NCI-H446 (cell line): ENCODE measurements at regions not wholly inside any gene's neighbourhood (a gene's known extent, or its start where the extent isn't known, plus 50 kb on each side); places are given as distances from the start of the nearest gene placed in this dataset.
A peak's percentile ranks its signal among the peaks of the same experiment; 100 is the strongest.
"Not testable (repeated sequence)": the region's sequence is repeated elsewhere in the genome, so short reads cannot be mapped to it uniquely, and the experiment has no call there.

ENCODE experiments used
- DNase-seq, 2 experiments: peaks; one replicate each; lab custom pipeline; 2025; lab: John Stamatoyannopoulos, UW

DNA sequence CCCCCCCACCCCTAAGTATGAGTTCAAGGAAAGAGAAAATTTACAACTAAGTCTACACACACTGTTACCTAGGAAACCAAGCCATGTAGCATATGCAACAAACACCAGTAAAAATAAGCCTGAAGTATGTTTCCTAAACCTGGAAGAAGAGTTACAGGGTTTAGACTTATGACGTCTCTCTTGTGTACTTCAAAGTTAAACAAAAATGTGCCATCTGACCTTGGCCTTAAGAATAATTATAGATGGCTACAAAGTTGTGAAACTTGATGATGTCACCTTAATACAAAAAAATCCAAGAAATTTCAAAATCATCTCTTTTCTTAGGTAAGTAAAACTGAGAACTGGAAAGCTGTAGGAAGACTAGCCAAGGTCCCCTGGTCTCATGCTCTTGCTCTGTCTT, 297.6 kb upstream of the NRXN1 start:
- DNase-seq = no peak

DNA sequence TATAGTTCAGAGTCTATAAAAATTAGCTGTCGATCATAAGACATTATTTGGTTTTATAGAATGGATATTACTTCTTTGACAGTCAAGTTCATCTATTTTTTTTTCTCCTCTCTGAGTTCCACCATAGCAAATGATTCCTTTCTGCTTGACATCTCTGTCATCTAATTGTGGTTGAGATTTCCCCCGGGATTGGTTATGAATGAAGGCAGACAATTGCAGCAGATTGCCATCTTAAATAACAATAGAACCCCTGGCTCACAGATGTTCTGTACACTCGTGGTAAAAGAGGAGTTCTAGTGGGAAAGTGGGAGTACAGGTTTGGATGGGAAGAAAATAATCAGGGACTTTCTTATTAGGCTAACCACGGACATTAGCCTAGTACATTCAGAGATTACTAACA, 292.1 kb upstream of the NRXN1 start:
- DNase-seq = no peak

DNA sequence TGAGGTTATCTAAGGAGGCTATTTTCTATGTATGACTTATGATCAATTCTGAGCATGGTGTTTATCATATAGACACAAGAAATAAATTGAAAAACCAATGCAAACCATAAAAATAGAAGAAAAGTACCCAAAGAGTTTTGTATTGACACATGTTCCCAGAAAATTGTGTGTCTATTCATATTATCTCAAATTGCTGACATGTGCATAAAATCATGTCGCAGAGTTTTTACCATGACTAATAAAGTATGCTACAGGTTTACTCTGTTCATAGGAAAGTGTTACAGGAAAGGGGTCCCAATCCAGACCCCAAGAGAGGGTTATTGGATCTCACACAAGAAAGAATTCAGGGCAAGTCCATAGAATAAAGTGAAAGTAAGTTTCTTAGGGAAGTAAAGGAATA, 290.7 kb upstream of the NRXN1 start:
- DNase-seq = no peak

DNA sequence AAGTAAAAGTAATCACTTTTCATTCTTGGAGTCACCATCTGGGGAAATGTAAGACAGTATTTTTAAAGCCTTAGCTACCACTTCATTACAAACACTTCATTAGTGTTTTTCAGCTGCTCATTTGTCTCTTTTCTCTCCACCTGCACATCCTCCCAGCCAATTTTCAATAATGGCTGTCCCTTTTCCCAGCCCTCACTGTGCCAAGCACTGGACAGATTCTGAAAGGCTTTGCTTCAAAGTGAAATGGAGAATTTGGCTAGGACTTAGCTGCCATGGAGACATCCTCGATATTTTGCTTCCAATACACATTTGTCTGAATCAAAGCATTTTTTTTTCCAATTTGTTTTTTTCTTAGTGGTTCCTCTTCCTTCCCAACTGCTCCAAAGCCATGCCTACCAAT, 272.4 kb upstream of the NRXN1 start:
- no peak for DNase-seq

DNA sequence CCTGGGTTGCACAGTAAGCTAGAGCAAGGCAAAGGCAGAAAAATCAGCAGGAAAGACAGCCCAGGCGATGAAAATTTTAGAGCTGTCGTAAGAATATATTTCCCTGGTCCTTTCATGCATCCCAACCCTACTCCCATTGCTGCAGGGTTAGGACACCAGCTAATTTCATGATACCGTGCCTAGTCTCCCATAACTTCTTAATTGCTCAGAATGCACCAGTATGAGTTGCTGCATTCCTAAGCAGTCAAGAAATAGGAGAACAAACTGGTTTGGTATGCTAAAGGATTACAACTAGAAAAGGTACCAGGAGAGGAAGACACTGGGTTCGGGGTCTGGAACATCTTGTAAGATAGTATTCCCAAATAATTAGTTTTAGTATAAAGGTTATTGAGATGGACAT, 269.4 kb upstream of the NRXN1 start:
- DNase-seq = no peak

DNA sequence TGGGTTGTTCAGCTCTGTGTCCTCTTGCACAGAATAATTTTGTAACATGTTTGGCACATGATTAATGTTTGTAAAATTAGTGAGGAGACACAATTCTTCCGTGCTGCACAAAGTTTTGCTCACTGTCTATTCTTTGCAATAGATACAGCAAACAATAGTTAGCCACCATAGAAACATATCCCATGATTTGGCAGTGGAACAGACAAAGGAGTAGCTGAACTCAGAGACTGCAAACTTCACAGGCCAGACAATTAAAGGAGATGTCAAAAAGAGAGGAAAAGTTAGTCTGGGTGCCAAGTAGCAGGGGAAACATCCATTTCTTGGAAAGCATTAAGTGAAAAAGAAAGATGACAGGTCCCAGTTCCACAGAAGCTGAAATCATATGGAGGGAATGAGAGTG, 267.4 kb upstream of the NRXN1 start:
- DNase-seq = no peak

DNA sequence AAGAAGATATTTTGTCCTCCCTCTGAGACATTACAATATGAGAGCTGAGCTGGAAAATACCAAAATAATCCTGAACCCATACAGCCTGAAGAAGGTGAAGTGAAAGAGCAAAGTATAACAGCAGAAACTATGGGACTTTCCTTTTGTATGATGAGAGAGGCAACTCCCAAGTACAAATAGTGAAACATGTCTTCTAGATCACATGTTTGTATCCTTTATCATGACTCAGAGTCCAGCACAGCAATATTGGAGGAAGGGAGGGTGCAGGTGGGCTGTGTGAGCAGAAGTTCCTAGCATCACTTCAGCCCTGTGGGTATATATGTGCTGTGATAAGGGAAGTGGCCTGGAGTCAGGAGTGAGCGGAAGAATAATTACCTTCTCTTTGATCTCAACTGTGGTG, 265.6 kb upstream of the NRXN1 start:
- DNase-seq = no peak

DNA sequence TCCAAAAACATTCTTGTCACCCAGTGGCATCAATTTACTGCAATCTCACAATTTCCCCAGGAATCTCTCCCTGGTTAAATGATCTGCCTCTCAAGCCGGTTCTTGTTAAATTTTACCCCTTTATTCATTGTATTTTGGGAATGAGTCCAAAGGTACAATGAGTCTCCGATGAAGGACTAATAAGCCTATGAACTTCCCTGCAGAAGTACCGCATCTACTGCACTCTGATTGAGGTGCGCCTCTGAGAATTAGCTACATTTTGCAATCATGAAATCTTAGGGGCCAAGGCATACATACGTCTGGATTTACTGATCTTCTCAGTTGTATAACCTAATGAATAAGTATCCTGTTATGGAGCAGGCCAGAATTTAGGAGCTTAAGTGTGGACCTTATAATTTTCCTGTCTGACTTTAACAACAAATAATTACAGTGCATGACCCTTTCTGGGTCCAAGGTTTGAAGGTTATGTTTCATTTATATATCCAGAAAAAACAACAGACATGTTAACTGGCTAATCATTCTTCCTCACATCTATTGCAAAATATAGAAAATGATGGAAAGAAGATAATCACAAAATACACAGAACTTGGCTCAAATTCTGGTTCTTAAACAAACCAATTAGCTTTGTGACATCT, 261.8 kb upstream of the NRXN1 start:
- DNase-seq = no peak

DNA sequence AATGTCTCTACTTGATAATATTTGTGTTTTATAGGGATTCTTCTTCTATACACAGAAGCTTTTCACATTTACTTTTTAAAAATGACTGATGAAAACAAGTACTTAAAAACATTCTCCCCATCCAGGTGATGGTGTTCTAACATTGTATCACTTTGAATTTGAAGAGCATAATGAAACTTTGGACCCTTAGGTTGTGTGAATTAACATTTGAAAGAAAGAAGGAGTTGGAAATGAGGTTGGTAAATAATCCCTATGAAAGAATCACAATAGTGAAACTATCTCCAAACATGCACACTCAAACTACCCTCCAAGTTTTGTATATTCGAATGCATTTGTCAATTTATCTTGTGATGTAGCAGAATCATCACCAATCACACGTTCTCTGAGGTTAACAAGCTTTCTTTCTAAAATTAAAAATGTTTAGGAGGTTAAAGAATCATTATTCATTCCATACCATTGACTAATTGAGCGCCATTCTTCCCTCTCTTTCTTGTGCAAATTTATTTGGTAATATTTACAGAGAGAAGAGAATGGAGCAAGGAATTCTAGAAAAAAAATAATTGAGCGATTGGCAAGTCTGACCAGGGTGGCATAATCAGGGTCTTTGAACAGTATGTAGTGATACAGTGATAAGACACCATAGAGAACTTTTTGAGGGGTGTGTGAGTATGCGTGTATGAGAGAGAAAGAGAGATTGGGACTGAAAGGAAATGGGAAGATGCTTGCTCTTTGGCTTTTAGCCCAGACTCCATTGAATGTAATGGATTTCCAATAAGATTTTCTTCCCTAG, 260.0 kb upstream of the NRXN1 start:
- DNase-seq = no peak

DNA sequence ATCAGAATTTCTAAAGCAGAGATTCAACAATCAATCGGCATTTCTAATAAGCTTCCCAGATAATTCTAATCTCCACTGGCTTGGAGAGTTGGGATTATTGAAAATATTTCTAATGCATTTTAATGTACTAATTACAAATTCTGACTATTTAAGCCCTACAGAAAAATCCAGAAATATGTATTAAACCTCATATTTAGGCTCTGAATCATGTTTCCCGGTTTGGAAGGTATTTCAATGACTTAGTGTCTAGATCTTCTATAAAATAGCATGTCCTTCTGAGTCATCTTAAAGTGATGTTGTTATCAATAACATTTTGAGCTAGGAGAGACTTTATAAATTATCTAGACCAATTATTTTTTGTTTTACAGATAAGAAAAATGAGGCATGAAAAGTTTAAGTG, 258.8 kb upstream of the NRXN1 start:
- no peak for DNase-seq

DNA sequence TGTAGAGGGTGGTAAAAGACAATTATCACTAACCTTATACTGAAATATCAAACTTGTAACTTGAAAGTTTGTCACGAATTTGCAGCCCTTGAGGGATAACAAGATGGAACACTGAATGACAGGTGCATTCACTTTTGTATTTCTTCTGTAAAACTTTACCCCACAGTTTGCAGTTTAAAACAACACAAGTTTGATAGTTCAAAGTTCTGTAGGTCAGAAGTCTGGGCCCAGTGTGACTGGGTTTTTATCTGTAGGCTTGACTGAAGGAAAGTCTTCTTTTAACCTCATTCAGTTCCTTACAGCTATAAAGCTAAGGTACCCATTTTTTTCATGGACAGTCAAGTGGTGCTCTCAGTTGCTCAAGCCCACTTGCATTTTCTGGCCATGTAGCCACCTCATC, 257.1 kb upstream of the NRXN1 start:
- DNase-seq = no peak

DNA sequence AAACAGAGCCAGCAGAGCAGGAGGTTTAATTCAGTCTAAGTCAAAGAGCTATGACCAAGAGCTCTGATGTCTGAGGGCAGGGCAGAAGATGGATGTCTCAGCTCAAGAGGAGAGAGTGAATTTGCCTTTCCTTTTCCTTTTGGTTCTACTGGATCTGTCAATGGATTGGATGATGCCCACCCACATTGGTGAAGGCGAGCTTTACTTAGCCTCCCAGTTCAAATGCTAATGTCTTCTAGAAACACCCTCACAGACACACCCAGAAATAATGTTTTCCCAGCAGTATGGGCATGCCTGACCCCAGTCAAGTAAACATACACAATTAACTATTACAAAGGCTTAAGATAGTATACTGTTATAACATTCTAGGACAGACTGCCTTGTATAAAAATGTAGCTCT, 236.3 kb upstream of the NRXN1 start:
- no peak for DNase-seq

DNA sequence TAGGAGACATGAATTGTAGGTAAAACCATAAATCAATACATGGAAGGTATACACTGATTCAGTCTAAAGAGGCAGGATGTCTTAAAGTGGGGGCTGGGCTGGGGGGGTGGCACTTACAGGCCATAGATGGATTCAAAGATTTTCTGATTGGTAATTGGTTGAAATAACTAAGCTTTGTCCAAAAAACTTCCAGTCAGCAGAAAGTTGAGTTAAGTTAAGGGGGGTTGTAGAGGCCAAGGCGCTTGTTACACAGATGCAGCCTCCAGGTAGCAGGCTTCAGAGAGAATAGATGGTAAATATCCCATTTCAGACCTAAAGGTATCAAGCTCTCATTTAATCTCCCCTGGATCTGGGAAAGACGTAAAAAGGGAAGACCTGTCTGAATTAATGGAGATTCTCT, 233.6 kb upstream of the NRXN1 start:
- DNase-seq = no peak

DNA sequence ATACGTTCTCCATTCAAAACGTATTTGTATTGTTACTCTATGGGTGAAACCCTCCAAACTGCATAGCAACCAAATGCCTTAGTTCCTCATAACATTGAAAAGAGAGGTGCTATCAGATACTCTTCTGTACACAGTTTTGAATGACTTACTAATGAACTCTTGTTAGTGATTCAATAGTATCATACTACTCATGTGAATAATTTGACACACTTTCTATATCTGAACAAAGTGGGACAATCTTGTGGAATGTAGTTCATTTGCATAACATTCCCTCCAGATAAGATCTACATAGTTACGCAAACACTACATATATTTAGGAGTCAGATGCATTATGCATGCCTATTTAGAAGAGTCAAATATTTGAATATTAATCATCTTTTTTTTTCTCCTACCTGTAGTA, 232.0 kb upstream of the NRXN1 start:
- no peak for DNase-seq

DNA sequence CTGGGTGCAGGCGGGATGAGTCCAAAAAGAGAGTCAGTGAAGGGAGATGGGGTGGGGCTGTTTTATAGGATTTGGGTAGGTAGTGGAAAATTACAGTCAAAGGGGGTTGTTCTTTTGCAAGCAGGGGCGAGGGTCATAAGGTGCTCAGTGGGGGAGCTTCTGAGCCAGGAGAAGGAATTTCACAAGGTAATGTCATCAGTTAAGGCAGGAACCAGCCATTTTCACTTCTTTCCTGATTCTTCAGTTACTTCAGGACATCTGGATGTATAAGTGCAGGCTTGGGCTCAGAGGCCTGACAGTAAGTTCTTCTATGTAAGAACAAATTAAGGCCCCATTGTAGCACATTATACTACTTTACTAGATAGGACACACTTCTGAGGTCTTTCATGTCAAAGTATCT, 231.2 kb upstream of the NRXN1 start:
- DNase-seq = not testable (repeated sequence)

DNA sequence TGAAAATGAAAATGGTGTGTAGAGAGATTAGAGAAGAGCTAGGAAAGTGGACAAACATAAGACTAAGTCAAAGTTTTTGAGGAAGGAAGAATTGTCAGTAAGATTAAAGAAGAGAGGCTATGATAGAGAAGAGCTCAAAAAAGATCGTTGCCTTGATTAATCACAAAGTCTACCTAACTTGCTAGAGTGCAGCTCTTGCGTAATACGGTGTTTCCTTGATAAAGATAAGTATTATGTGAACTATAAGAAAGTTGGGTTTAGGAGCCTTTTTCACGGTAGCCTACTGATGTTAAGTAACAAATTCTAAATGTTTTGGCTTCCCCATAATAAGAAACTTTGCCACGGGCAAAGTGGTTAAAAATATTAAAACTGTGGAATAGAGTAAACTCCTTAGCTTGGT, 226.4 kb upstream of the NRXN1 start:
- no peak for DNase-seq

DNA sequence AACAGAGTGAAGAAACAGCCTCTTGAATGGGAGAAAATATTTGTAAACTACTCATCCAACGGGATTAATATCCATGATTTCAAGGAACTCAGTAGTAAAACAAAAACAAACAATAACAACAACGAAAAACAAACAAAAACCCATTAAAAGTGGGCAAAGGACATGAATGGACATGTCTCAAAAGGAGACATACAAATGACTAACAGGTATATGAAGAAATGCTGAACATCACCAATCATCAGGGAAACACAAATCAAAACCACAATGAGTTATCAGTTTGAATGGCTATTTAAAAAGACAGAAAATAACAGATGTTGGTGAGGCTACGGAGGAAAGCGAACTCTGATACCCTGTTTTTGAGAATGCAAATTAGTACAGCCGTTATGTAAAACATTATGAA, 224.8 kb upstream of the NRXN1 start:
- no peak for DNase-seq

DNA sequence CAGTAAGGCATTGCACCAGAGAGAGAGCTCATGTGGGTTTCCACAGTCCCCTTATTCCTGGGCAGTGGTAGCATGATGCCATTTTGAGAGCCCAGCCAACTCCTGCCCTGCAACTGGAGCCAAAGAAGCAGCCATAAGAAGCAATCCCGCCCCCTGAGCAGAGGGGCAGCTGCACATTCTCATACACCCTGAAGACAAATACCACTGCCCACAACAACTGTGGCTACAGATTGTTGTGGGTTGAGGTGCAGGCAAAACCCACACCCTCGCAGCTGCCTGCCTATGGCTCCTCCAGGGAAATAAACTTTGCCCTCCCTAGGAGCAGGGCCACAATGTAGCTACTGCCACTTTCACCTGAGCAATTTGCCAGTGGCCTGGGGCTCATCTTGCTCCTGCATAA, 219.4 kb upstream of the NRXN1 start:
- no peak for DNase-seq

DNA sequence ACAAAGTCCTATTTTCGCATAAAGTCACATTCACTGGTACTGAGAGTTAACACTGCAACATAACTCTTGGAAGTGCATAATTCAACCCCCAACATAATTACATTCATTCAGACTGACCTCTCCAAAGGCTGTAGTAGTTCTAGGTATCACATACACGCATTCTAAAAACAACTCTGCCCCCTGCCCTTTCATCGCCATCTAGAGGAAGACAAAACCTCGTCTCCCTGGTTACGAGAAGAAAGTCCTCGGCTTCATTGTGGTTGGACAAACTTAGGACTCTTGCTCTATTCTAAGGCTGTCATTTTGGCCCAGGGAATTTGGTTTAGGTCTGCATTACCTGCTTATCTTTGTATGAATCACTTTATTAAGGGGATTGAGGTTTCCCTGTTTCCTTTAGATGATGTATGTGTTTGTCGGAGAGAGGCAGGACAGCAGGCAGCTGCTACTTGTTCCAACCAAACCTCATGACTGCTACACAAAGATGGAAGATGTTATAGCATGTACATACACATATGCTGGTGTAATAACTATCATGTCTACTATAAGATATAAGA, 215.4 kb upstream of the NRXN1 start:
- DNase-seq = peak in 1 of 2 experiments; percentile 1

DNA sequence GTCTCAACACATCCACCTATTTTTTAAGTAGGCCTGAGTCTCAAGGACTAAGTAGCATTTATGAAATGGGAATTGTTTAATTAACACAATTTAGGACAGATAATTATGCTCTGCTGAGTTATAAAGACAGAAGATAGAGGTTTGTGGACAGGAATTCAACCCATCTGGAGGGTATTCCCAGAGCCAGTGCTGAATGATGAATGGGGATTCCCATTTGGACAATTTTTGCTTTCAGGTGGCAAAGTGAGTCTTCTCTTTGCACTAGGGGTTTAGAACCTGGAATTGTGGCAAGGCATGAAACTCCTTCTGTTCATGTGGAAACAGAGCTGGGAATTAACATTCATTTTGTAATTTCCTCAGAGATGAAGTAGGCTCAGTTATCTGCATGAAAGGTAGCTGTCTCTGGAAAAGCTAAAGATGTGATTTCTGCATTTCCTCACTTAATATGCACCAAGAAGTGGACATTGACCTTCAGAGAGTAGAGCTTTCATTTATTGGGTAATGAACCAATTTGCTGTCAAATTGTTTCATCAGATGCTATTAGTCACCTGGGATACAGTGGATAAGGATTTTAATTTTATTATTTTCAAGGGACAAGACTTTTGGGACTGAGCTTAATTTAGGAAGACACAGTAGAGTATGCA, 212.1 kb upstream of the NRXN1 start:
- DNase-seq = no peak

DNA sequence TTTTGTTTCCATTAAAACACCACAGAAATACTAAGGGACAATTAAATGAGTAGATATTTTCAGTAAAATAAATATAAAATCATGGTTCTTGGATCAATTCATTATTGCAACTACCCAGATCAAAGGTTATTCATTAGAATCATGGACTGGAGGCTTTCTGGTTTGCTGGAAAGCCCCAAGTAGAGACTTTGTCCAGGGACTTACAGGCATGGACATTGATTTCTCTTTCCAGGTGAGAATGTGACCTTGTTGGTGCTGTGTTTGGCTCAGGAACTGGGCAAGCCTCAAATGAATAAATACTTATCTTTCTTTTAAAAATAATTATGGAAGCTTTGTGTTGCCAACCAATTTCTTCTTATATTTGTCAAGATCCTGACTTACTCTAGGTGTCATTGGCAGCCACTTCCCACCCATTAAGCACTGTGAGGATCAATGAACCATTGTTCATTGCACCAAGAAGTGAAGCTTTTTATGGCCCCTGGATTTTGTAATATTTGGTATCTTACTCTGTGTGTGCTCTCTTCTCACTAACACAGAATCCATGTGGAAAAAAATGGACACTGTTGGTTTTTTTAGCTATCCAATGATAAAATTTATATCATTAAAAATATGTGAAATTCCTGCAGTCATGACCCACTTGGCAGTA, 205.8 kb upstream of the NRXN1 start:
- no peak for DNase-seq

DNA sequence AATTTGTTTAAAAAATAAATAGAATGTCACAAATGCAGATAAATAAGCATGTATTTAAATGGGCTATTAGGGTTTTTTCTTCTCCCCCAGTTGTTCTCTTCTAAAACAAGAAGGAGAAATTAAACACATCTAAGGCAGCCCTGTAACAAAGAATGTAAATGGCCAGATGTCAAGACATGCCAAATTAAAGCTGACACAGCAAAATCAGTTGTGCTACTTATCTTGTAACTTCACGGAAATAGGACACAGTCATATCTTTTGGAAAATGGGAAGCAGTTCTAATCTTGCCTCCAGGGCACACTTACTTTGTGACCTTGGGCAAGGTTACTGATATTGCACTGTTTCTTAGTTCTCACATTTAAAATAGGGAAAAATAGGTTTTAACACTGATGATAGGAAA, 200.1 kb upstream of the NRXN1 start:
- no peak for DNase-seq

DNA sequence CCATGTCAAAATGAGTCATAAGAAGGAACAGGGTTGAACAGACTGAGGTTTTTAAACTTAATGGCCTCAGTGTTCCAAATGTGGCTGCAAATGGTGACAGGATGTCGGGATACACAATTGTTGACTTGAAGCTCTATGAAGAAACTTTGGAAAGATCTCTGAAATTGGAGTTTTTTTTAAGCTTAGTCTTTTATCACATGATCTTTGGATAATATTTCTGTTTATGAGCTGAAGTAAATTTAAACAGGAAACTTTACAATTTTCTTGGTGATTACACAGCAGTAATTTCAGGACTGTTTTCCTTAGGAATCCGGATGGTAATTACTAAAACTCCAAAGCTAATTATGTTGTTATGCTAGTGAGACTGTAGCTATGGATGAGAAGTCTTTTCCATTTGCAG, 199.1 kb upstream of the NRXN1 start:
- DNase-seq = no peak
